SU-DHL-6 (cell line): ENCODE measurements at regions not wholly inside any gene's neighbourhood (a gene's known extent, or its start where the extent isn't known, plus 50 kb on each side); places are given as distances from the start of the nearest gene placed in this dataset.

Experiments used
- EZH2phosphoT487 ChIP-seq: fragments of 200-600 bp; sonication (generic), shearing (Covaris generic); conservative IDR thresholded peaks from 2 replicates; pipeline ENCODE4 v1.6.1; 2018; ENCODE audit warnings: mild to moderate bottlenecking, antibody characterized with exemption, low read length, moderate library complexity, mixed read lengths
- TF ChIP-seq, protein P1 (sequence below): fragments of 200-600 bp; sonication (generic); IDR thresholded peaks from one replicate; pipeline ENCODE4 v1.5.1; 2017; ENCODE audit warnings: antibody characterized with exemption, mild to moderate bottlenecking, low read length, moderate library complexity; ENCODE audit not compliant: insufficient read depth, poor library complexity, severe bottlenecking

DNA sequence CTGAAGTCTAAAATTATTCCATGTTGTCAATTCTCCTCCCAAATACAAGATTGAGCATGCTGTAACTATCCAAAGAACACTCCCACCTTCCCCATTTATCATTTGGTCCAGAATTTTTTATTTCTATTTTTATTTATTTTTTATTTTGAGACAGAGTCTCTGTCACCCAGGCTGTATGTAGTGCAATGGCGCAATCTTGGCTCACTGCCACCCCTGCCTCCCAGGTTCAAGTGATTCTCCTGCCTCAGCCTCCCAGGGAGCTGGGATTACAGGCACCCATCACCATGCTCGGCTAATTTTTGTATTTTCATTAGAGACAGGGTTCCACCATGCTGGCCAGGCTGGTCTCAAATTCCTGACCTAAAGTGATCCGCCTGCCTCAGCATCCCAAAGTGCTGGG, 306.8 kb downstream of the KLF12 start:
- TF ChIP-seq, protein P1, sequence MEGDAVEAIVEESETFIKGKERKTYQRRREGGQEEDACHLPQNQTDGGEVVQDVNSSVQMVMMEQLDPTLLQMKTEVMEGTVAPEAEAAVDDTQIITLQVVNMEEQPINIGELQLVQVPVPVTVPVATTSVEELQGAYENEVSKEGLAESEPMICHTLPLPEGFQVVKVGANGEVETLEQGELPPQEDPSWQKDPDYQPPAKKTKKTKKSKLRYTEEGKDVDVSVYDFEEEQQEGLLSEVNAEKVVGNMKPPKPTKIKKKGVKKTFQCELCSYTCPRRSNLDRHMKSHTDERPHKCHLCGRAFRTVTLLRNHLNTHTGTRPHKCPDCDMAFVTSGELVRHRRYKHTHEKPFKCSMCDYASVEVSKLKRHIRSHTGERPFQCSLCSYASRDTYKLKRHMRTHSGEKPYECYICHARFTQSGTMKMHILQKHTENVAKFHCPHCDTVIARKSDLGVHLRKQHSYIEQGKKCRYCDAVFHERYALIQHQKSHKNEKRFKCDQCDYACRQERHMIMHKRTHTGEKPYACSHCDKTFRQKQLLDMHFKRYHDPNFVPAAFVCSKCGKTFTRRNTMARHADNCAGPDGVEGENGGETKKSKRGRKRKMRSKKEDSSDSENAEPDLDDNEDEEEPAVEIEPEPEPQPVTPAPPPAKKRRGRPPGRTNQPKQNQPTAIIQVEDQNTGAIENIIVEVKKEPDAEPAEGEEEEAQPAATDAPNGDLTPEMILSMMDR = no peak
- no peak for TF ChIP-seq EZH2phosphoT487
